ENCODE measurements at regions not wholly inside any gene's neighbourhood (a gene's known extent, or its start where the extent isn't known, plus 50 kb on each side); places are given as distances from the start of the nearest gene placed in this dataset.

DNA sequence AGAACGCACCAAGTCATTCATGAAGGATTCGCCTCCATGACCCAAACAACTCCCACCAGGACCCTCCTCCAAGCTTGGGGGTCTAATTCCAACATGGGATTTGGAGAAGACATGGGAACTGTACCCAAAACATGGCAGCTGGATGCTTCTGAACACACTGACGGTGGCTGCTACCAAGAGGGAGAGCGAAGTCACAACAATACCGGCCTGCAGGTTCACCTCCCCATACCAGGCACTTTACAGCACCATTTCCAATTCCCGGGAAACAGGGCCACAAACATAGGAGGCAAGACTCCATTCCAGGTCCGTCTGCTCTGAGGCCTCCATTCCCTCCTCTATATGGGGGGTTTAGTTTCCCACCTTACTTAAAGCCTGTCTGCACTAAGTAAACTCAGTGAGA lies 75.8 kb downstream of the LINC01488 start:
- TF ChIP-seq POLR2A (IDR thresholded peaks at IDR 0.05): no peak
- TF ChIP-seq, protein P1, sequence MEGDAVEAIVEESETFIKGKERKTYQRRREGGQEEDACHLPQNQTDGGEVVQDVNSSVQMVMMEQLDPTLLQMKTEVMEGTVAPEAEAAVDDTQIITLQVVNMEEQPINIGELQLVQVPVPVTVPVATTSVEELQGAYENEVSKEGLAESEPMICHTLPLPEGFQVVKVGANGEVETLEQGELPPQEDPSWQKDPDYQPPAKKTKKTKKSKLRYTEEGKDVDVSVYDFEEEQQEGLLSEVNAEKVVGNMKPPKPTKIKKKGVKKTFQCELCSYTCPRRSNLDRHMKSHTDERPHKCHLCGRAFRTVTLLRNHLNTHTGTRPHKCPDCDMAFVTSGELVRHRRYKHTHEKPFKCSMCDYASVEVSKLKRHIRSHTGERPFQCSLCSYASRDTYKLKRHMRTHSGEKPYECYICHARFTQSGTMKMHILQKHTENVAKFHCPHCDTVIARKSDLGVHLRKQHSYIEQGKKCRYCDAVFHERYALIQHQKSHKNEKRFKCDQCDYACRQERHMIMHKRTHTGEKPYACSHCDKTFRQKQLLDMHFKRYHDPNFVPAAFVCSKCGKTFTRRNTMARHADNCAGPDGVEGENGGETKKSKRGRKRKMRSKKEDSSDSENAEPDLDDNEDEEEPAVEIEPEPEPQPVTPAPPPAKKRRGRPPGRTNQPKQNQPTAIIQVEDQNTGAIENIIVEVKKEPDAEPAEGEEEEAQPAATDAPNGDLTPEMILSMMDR (IDR thresholded peaks at IDR 0.05): no peak

All from suprapubic skin (tissue), 3 donors.